22Rv1 (cell line): ENCODE measurements at regions not wholly inside any gene's neighbourhood (a gene's known extent, or its start where the extent isn't known, plus 50 kb on each side); places are given as distances from the start of the nearest gene placed in this dataset.

Source experiments
- CTCF ChIP-seq: fragments of 450-650 bp; IDR thresholded peaks from 2 replicates; pipeline ENCODE4 v1.5.1; 2017; ENCODE audit warnings: mild to moderate bottlenecking
- ZFX ChIP-seq: fragments of 450-650 bp; IDR thresholded peaks from 2 replicates; pipeline ENCODE4 v1.6.1; 2017; ENCODE audit warnings: antibody characterized with exemption, borderline replicate concordance

GRCh38 chr17:33739714-33740113 lies 446.6 kb upstream of the ASIC2 start:
- TF ChIP-seq CTCF (no peak), ZFX (no peak)
